Tibial nerve (tissue), 3 donors: ENCODE measurements at regions not wholly inside any gene's neighbourhood (a gene's known extent, or its start where the extent isn't known, plus 50 kb on each side); places are given as distances from the start of the nearest gene placed in this dataset.

Experiments used
- CTCF ChIP-seq, 5 experiments: fragments of 200-600 bp in 3 of 5; fragments of 450-650 bp in 2 of 5; sonication (generic) in 3 of 5; IDR thresholded peaks; one replicate each; pipeline ENCODE4 v1.5.1; 2016 to 2019; ENCODE audit warnings: antibody characterized with exemption in 5 of 5, mild to moderate bottlenecking in 3 of 5, moderate library complexity in 2 of 5
- POLR2A ChIP-seq, 2 donors: fragments of 450-650 bp; IDR thresholded peaks; one replicate each; pipeline ENCODE4 v1.6.1; 2017; ENCODE audit warnings: antibody characterized with exemption in 2 of 2, mild to moderate bottlenecking in 2 of 2, moderate library complexity in 2 of 2

- TF ChIP-seq CTCF (IDR thresholded peaks at IDR 0.05) (no peak), POLR2A (IDR thresholded peaks at IDR 0.05) (no peak)
Measured at GRCh38 chr4:23728971-23729370, 160.9 kb downstream of the PPARGC1A start.
